Brain microvascular endothelial cell (primary cell): ENCODE measurements at regions not wholly inside any gene's neighbourhood (a gene's known extent, or its start where the extent isn't known, plus 50 kb on each side); places are given as distances from the start of the nearest gene placed in this dataset.

ENCODE experiments used
- DNase-seq: peaks from one replicate; pipeline ENCODE4 v3.0.0-alpha.2; 2020
- H3K27ac ChIP-seq: fragments of 250-450 bp; sonication (Bioruptor Pico); 2 replicates; pipeline ENCODE4 v1.5.1; 2020; ENCODE audit warnings: mild to moderate bottlenecking, moderate library complexity
- H3K27me3 ChIP-seq: fragments of 250-450 bp; sonication (Bioruptor Pico); replicated peaks from 2 replicates; pipeline ENCODE4 v1.5.1; 2020; ENCODE audit warnings: mild to moderate bottlenecking
- H3K36me3 ChIP-seq: fragments of 250-450 bp; sonication (Bioruptor Pico); replicated peaks from 2 replicates; pipeline ENCODE4 v1.5.1; 2020; ENCODE audit warnings: mild to moderate bottlenecking
- H3K4me3 ChIP-seq: 2 replicates; pipeline ENCODE4 v1.5.1; 2011; ENCODE audit warnings: low read depth, mild to moderate bottlenecking, control low read depth, low read length, moderate library complexity
- CTCF ChIP-seq: IDR thresholded peaks from 2 replicates; pipeline ENCODE4 v1.5.1; 2011; ENCODE audit warnings: low read depth, mild to moderate bottlenecking, moderate library complexity, low read length, control low read depth, inconsistent platforms; ENCODE audit errors: missing control alignments
- in situ Hi-C: cut with HindIII; loops from 2 replicates; pipeline ENCODE4 v1.10.0; 2017; ENCODE audit warnings: low sequenced_read_pairs, low pct_ligation_motif_present

GRCh38 chr7:130910949-130911944, 177.2 kb upstream of the KLF14 start:
- peak; percentile 72 for DNase-seq
- Histone ChIP-seq H3K27me3 (no peaks in the 10 kb centered on the region), H3K27ac (peak overlapping the region; percentile 96), H3K36me3 (peaks cover 33% of the 10 kb centered on the region), H3K4me3 (peak overlapping the region; percentile 74)
- TF ChIP-seq CTCF, result no peak
- in situ Hi-C loops, result no loop called here

- Histone ChIP-seq H3K27ac (peak overlapping the region; percentile 96), H3K27me3 (no peaks in the 10 kb centered on the region), H3K36me3 (peaks cover 33% of the 10 kb centered on the region), H3K4me3 (peak overlapping the region; percentile 74)
- in situ Hi-C loops, result no loop called here
- no peak for DNase-seq
- no peak for TF ChIP-seq CTCF
Measured at GRCh38 chr7:130912082-130912861, 178.3 kb upstream of the KLF14 start.

DNA sequence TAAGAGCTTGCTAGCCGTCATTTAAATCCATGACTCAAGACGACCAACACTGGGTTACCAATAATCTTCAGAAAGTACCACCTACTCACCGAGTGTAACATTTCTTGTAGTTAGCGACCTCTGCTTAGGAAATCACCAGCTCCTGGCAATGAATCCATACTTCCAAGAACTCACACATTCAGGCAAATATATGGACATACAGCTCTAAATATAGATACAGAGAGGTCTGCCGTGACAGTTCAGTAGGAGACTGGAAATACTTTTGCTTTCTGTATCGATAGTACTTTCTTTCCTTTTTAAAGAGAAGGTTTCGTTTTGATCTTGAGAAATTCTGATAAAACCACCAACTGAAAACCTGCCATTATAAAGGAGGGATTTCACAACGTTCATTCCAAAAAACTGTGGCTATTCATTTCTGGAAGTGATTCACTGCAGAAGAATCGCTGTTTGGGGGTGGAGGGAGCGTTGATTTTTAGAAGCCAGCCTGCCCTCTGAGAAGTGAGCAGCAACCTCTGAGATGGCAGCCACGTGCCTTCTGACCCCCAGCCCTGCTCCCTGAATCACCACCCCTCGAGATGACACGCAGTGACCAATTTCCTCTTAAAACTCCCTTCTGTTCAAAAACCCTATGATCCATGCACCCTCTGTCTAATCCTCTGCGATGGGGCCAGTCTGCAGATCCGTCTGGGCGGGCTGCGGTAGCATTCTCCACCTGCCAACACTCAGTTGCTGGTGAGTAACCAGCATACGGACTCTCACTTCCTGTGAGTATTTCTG, 179.0 kb upstream of the KLF14 start:
- in situ Hi-C loops, result no loop called here
- DNase-seq, result peak; percentile 98
- Histone ChIP-seq H3K27ac (peak overlapping the region; percentile 96), H3K36me3 (peaks cover 29% of the 10 kb centered on the region), H3K27me3 (no peaks in the 10 kb centered on the region), H3K4me3 (peak overlapping the region; percentile 74)
- no peak for TF ChIP-seq CTCF

DNA sequence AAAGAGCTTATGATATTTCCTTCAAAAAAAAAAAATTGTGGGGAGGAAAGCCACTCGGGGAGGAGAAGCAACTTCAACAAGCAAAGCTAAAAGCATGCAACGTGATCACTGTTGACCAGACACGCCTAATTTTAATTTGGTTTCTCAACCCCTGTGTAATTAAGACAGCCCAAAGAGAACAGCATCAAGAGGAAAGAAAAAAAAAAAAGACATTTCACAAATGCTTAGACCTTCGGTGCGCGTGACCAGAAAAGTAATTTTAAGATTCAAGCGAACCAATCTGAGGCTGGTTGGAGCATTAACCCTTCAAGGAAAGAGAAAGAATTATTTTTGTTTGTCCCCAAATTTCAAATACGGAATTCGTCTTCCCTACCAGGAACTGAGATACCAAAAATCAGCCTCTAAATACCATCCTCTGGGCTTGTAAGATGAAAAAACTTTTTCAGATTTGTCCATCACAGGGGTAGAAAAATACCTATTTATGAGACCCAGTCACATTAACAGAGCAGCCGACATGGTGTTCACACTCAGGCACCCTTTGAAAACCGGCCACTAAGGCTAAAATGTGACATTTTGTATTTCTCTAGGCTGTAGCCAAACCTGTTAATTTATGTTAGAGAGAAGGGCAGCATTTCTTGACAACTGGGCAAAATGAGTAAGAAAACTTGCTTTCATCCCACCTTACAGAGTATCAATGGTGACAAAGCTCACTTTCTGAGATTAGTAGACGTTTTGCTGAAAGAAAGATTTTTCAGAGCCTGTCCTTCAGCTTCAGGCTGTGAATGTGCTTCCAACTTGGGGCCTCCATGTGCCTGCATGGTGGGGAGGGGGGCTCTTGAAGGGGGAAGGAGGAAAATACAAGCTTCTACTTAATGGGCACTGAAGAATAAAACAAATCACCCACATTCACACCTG, 179.9 kb upstream of the KLF14 start:
- H3K27ac ChIP-seq, result peak overlapping the region; percentile 96
- no peaks in the 10 kb centered on the region for H3K27me3 ChIP-seq
- peak overlapping the region; percentile 20 for H3K4me3 ChIP-seq
- TF ChIP-seq CTCF, result no peak
- peaks cover 23% of the 10 kb centered on the region for H3K36me3 ChIP-seq
- no peak for DNase-seq
- in situ Hi-C loops, result no loop called here
